CD14-positive monocyte (primary cell): ENCODE measurements at regions not wholly inside any gene's neighbourhood (a gene's known extent, or its start where the extent isn't known, plus 50 kb on each side); places are given as distances from the start of the nearest gene placed in this dataset.

Experiments
- DNase-seq, 3 donors: peaks; one replicate each; pipeline ENCODE4 v3.0.0-alpha.2; 2011 to 2022
- H2AFZ ChIP-seq: 2 replicates; pipeline ENCODE4 v1.6.0; 2012; ENCODE audit warnings: mild to moderate bottlenecking, low read depth, low read length, inconsistent platforms; ENCODE audit not compliant: insufficient read depth, poor library complexity, severe bottlenecking
- H3K27ac ChIP-seq, 2 donors: 1 replicate in 1 of 2; 2 replicates in 1 of 2; pipeline ENCODE4 v1.5.1; 2012 to 2013; ENCODE audit warnings: low read length in 2 of 2, control low read depth in 1 of 2, inconsistent platforms in 1 of 2, low read depth in 1 of 2, mild to moderate bottlenecking in 1 of 2
- H3K27me3 ChIP-seq, 2 donors: one replicate each; pipeline versions ENCODE4 v1.6.0 to v1.6.1; 2011 to 2013; ENCODE audit warnings: low read length in 2 of 2; ENCODE audit not compliant: control insufficient read depth in 2 of 2, insufficient read depth in 2 of 2
- H3K36me3 ChIP-seq, 2 donors: replicated peaks in 1 of 2; 1 replicate in 1 of 2; 2 replicates in 1 of 2; pipeline versions ENCODE4 v1.5.1 to v1.6.1; 2012 to 2013; ENCODE audit warnings: low read length in 2 of 2, control low read depth in 1 of 2, inconsistent platforms in 1 of 2, mild to moderate bottlenecking in 1 of 2; ENCODE audit not compliant: insufficient read depth in 2 of 2, control insufficient read depth in 1 of 2
- H3K4me1 ChIP-seq, 2 donors: 1 replicate in 1 of 2; 2 replicates in 1 of 2; pipeline versions ENCODE4 v1.5.1 to v1.6.1; 2012 to 2013; ENCODE audit warnings: low read length in 2 of 2, control low read depth in 1 of 2, inconsistent platforms in 1 of 2, mild to moderate bottlenecking in 1 of 2, moderate library complexity in 1 of 2; ENCODE audit not compliant: insufficient read depth in 2 of 2, control insufficient read depth in 1 of 2
- H3K4me2 ChIP-seq: replicated peaks from 2 replicates; pipeline ENCODE3; 2012; ENCODE audit warnings: low read length, moderate library complexity, mild to moderate bottlenecking; ENCODE audit not compliant: poor library complexity, severe bottlenecking; ENCODE audit errors: extremely low read depth
- H3K4me3 ChIP-seq, 3 experiments: fragments of 200-600 bp in 1 of 3; sonication (generic) in 1 of 3; replicated peaks in 1 of 3; 1 replicate in 2 of 3; 2 replicates in 1 of 3; pipeline ENCODE4 v1.5.1; 2011 to 2013; ENCODE audit warnings: low read length in 3 of 3, mild to moderate bottlenecking in 3 of 3, control low read depth in 2 of 3, low read depth in 2 of 3, inconsistent platforms in 1 of 3, moderate library complexity in 1 of 3
- H3K79me2 ChIP-seq: 2 replicates; pipeline ENCODE4 v1.6.0; 2012; ENCODE audit warnings: mild to moderate bottlenecking, control low read depth, inconsistent platforms, low read length, moderate library complexity; ENCODE audit not compliant: insufficient read depth
- H3K9ac ChIP-seq: 2 replicates; pipeline ENCODE4 v1.6.0; 2017; ENCODE audit warnings: low read length, mild to moderate bottlenecking; ENCODE audit not compliant: insufficient read depth, poor library complexity, severe bottlenecking
- H3K9me3 ChIP-seq, 2 donors: replicated peaks in 1 of 2; 1 replicate in 1 of 2; 2 replicates in 1 of 2; pipeline versions ENCODE4 v1.5.1 to v1.6.1; 2012 to 2013; ENCODE audit warnings: low read length in 2 of 2, control low read depth in 1 of 2; ENCODE audit not compliant: control insufficient read depth in 1 of 2, insufficient read depth in 1 of 2
- H4K20me1 ChIP-seq: 2 replicates; pipeline ENCODE4 v1.6.0; 2012; ENCODE audit warnings: mild to moderate bottlenecking, low read length, control low read depth, moderate library complexity; ENCODE audit not compliant: insufficient read depth
- H3K27ac Mint-ChIP-seq, 7 donors: one replicate each; pipeline ENCODE4 v1.8.0; 2020; ENCODE audit warnings: mild to moderate bottlenecking in 7 of 7, mixed read lengths in 7 of 7, moderate library complexity in 6 of 7, inconsistent platforms in 2 of 7
- H3K27me3 Mint-ChIP-seq, 3 donors: one replicate each; pipeline ENCODE4 v1.8.0; 2021 to 2022; ENCODE audit warnings: low read depth in 3 of 3, mild to moderate bottlenecking in 3 of 3, mixed read lengths in 3 of 3, moderate library complexity in 3 of 3, inconsistent platforms in 1 of 3
- H3K36me3 Mint-ChIP-seq, 2 donors: one replicate each; pipeline ENCODE4 v1.8.0; 2020; ENCODE audit warnings: mixed read lengths in 2 of 2, inconsistent platforms in 1 of 2, mild to moderate bottlenecking in 1 of 2
- H3K4me1 Mint-ChIP-seq: one replicate; pipeline ENCODE4 v1.8.0; 2020; ENCODE audit warnings: mild to moderate bottlenecking, mixed read lengths
- H3K4me3 Mint-ChIP-seq, 2 donors: one replicate each; pipeline ENCODE4 v1.8.0; 2020; ENCODE audit warnings: mild to moderate bottlenecking in 2 of 2, mixed read lengths in 2 of 2, moderate library complexity in 1 of 2
- H3K9me3 Mint-ChIP-seq, 7 donors: one replicate each; pipeline ENCODE4 v1.8.0; 2020 to 2022; ENCODE audit warnings: mixed read lengths in 7 of 7, mild to moderate bottlenecking in 6 of 7, moderate library complexity in 6 of 7, inconsistent platforms in 2 of 7
- CTCF ChIP-seq: fragments of 200-600 bp; IDR thresholded peaks from one replicate; pipeline ENCODE4 v1.8.0; 2022; ENCODE audit warnings: antibody characterized with exemption, mild to moderate bottlenecking
- WGBS: methylation state at CpG from one replicate; pipeline ENCODE4 v1.1.5; 2013; ENCODE audit warnings: missing lambda C conversion rate; ENCODE audit not compliant: insufficient coverage; 5-methylcytosine and 5-hydroxymethylcytosine counted together
- intact Hi-C, 2 donors: fragments of 100-400 bp; cut with micrococcal nuclease; formaldehyde crosslinking; loops; one replicate each; pipeline versions ENCODE4 v1.15.0 to v1.15.1; 2023

- Histone ChIP-seq H3K27me3 (no peaks in the 10 kb centered on the region), H3K4me3 (no peak overlapping the region), H3K4me2 (no peak overlapping the region), H2AFZ (no peak overlapping the region), H3K9ac (no peak overlapping the region), H3K27ac (no peak overlapping the region), H3K9me3 (peaks cover 3 to 30% of the 10 kb centered on the region in 2 donors), H3K4me1 (no peaks in the 10 kb centered on the region), H3K36me3 (no peaks in the 10 kb centered on the region), H4K20me1 (no peaks in the 10 kb centered on the region), H3K79me2 (no peaks in the 10 kb centered on the region)
- Mint-ChIP-seq H3K9me3 (peaks cover 2 to 8% (median 6%) of the 10 kb centered on the region in 7 donors), H3K4me3 (no peak overlapping the region), H3K27me3 (no peaks in the 10 kb centered on the region), H3K36me3 (no peaks in the 10 kb centered on the region), H3K27ac (no peak overlapping the region), H3K4me1 (no peaks in the 10 kb centered on the region)
- no peak for TF ChIP-seq CTCF
- intact Hi-C loops = no loop called here
- DNase-seq = no peak
- no CpG with 5 or more reads among the region's 2 CpGs for WGBS
Observed at GRCh38 chr7:136479922-136480321, 388.5 kb upstream of the CHRM2 start.

GRCh38 chr7:136470179-136470578, 398.3 kb upstream of the CHRM2 start:
- TF ChIP-seq CTCF = no peak
- H3K27me3 Mint-ChIP-seq = no peaks in the 10 kb centered on the region
- Histone ChIP-seq H3K4me2 (no peak overlapping the region), H4K20me1 (no peaks in the 10 kb centered on the region), H2AFZ (no peak overlapping the region), H3K9ac (no peak overlapping the region), H3K4me1 (no peaks in the 10 kb centered on the region), H3K4me3 (no peak overlapping the region), H3K36me3 (no peaks in the 10 kb centered on the region), H3K9me3 (peaks cover 0 to 30% of the 10 kb centered on the region in 2 donors), H3K79me2 (no peaks in the 10 kb centered on the region), H3K27ac (no peak overlapping the region), H3K27me3 (no peaks in the 10 kb centered on the region)
- H3K9me3 Mint-ChIP-seq = peaks cover 2 to 38% (median 10%) of the 10 kb centered on the region in 7 donors
- H3K4me3 Mint-ChIP-seq = no peak overlapping the region
- intact Hi-C loops = no loop called here
- no CpG with 5 or more reads among the region's 1 CpG for WGBS
- H3K27ac Mint-ChIP-seq = no peak overlapping the region
- no peak for DNase-seq
- H3K36me3 Mint-ChIP-seq = no peaks in the 10 kb centered on the region
- H3K4me1 Mint-ChIP-seq = no peaks in the 10 kb centered on the region
